Stimulated activated naive CD8-positive, alpha-beta T cell treated with anti-CD3 and anti-CD28 coated beads, Interleukin-15, amount 100 ng/mL, for 72 hours (primary cell): ENCODE measurements at regions not wholly inside any gene's neighbourhood (a gene's known extent, or its start where the extent isn't known, plus 50 kb on each side); places are given as distances from the start of the nearest gene placed in this dataset.

Experiments
- ATAC-seq: fragments of 150-1000 bp; cut with Tn5 transposase; 2 replicates; pipeline ENCODE4 v1.10.0; 2021; ENCODE audit warnings: mild to moderate bottlenecking, moderate library complexity
- DNase-seq, 2 donors: peaks; one replicate each; pipeline ENCODE4 v3.0.0; 2021 to 2022
- H3K27ac Mint-ChIP-seq, 2 donors: one replicate each; pipeline ENCODE4 v1.8.0; 2022; ENCODE audit warnings: mild to moderate bottlenecking in 2 of 2, mixed read lengths in 2 of 2, moderate library complexity in 2 of 2
- H3K27me3 Mint-ChIP-seq: one replicate; pipeline ENCODE4 v1.8.0; 2022; ENCODE audit warnings: mixed read lengths
- H3K4me1 Mint-ChIP-seq: one replicate; pipeline ENCODE4 v1.8.0; 2022; ENCODE audit warnings: mild to moderate bottlenecking, mixed read lengths
- H3K4me3 Mint-ChIP-seq, 2 donors: one replicate each; pipeline ENCODE4 v1.8.0; 2022; ENCODE audit warnings: mild to moderate bottlenecking in 2 of 2, mixed read lengths in 2 of 2, moderate library complexity in 1 of 2
- H3K9me3 Mint-ChIP-seq, 2 donors: one replicate each; pipeline ENCODE4 v1.8.0; 2022; ENCODE audit warnings: mixed read lengths in 2 of 2

DNA sequence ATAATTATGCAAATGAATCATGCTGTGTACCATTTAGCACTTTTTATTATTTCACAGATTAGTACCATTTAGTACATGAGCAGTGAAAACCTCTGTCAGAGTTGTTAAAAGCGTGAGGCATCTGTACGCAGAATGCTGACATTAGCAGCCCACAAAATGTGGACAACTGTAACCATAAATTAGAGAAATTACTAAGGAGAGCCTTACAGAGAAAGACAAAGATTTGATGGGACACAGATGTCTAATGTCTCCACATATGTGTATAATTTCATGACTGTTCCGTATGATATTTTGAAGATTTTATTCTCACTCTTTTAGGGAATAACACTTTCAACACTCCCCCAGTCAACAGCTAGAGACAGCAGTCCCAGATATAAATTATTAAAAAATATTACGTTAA is 414.0 kb upstream of the ANKRD30A start:
- DNase-seq (no peak), ATAC-seq (no peak)
- Mint-ChIP-seq H3K27me3 (no peaks in the 10 kb centered on the region), H3K4me3 (no peak overlapping the region), H3K4me1 (no peaks in the 10 kb centered on the region), H3K27ac (no peak overlapping the region), H3K9me3 (peaks cover 0 to 5% of the 10 kb centered on the region in 2 donors)

- Mint-ChIP-seq H3K9me3 (no peaks in the 10 kb centered on the region), H3K27ac (no peak overlapping the region), H3K27me3 (no peaks in the 10 kb centered on the region), H3K4me3 (no peak overlapping the region), H3K4me1 (no peaks in the 10 kb centered on the region)
- ATAC-seq = no peak
- no peak for DNase-seq
These were observed 421.3 kb upstream of the ANKRD30A start for GRCh38 chr10:36704124-36704523.

GRCh38 chr10:36703179-36703578 is 422.2 kb upstream of the ANKRD30A start:
- ATAC-seq = no peak

DNA sequence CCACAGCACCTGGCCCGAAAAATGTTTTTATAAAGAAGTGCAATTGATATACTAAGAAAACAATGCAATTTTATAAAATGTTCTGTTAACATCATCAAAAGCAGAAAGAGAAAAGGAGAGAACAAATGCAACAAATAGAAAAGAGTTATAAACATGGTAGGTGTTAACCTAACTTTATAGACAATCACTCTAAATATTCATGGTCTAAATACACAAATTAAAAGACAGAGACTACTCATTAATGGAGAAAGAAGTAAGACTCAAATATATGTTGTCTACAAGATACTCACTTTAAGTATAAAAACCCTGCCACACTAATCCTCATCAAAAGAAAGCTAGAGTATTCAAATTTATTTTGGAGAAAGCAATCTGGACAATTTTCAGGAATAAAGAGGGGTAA is 425.3 kb upstream of the ANKRD30A start:
- peaks cover 0 to 7% of the 10 kb centered on the region in 2 donors for H3K9me3 Mint-ChIP-seq
- H3K27me3 Mint-ChIP-seq = no peaks in the 10 kb centered on the region
- no peak overlapping the region for H3K4me3 Mint-ChIP-seq
- no peaks in the 10 kb centered on the region for H3K4me1 Mint-ChIP-seq
- ATAC-seq (no peak), DNase-seq (no peak)
- no peak overlapping the region for H3K27ac Mint-ChIP-seq

More at GRCh38 chr10:36703179-36703578, 422.2 kb upstream of the ANKRD30A start:
- Mint-ChIP-seq H3K4me1 (no peaks in the 10 kb centered on the region), H3K27ac (no peak overlapping the region), H3K9me3 (no peaks in the 10 kb centered on the region), H3K27me3 (no peaks in the 10 kb centered on the region), H3K4me3 (no peak overlapping the region)
- no peak for DNase-seq

- H3K4me1 Mint-ChIP-seq = no peaks in the 10 kb centered on the region
- peaks cover 5 to 16% of the 10 kb centered on the region in 2 donors for H3K9me3 Mint-ChIP-seq
- H3K27me3 Mint-ChIP-seq = no peaks in the 10 kb centered on the region
- no peak overlapping the region for H3K4me3 Mint-ChIP-seq
- no peak for DNase-seq
- no peak for ATAC-seq
- no peak overlapping the region for H3K27ac Mint-ChIP-seq
These were observed 432.6 kb upstream of the ANKRD30A start for GRCh38 chr10:36692759-36693158.

- no peaks in the 10 kb centered on the region for H3K27me3 Mint-ChIP-seq
- ATAC-seq (no peak), DNase-seq (no peak)
- no peaks in the 10 kb centered on the region for H3K4me1 Mint-ChIP-seq
- H3K4me3 Mint-ChIP-seq = no peak overlapping the region
- no peak overlapping the region for H3K27ac Mint-ChIP-seq
- peaks cover 5 to 8% of the 10 kb centered on the region in 2 donors for H3K9me3 Mint-ChIP-seq
These were observed 436.7 kb upstream of the ANKRD30A start for GRCh38 chr10:36688717-36689116.

DNA sequence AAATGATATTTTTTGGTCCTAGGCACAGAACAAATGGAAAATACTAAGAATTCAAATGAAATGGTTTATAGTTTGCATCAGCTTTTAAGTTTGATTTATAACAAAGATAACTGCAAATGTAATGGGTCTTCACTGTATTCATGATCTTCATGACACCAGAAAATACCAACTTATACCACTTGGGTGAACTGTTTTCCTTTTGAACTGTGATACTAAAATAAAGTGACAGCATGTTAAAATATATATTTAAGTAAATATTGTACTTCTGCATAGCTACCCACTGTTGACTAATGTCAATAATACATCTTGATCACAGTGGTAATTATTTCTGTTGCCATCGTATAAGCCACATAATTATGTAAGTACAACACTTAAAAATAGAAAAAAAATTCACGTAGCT is 442.0 kb upstream of the ANKRD30A start:
- H3K27me3 Mint-ChIP-seq = no peaks in the 10 kb centered on the region
- no peak overlapping the region for H3K4me3 Mint-ChIP-seq
- peaks cover 0 to 14% of the 10 kb centered on the region in 2 donors for H3K9me3 Mint-ChIP-seq
- H3K4me1 Mint-ChIP-seq = no peaks in the 10 kb centered on the region
- ATAC-seq (no peak), DNase-seq (no peak)
- H3K27ac Mint-ChIP-seq = no peak overlapping the region

- Mint-ChIP-seq H3K27ac (no peak overlapping the region), H3K4me1 (no peaks in the 10 kb centered on the region), H3K27me3 (no peaks in the 10 kb centered on the region), H3K9me3 (peaks cover 0 to 7% of the 10 kb centered on the region in 2 donors), H3K4me3 (no peak overlapping the region)
- ATAC-seq (no peak), DNase-seq (no peak)
These were observed 443.4 kb upstream of the ANKRD30A start for GRCh38 chr10:36681751-36682632.

GRCh38 chr10:36679554-36679953 is 445.8 kb upstream of the ANKRD30A start:
- no peak for DNase-seq
- no peaks in the 10 kb centered on the region for H3K4me1 Mint-ChIP-seq
- no peaks in the 10 kb centered on the region for H3K27me3 Mint-ChIP-seq
- ATAC-seq = no peak
- peaks cover 11 to 18% of the 10 kb centered on the region in 2 donors for H3K9me3 Mint-ChIP-seq
- no peak overlapping the region for H3K27ac Mint-ChIP-seq
- H3K4me3 Mint-ChIP-seq = no peak overlapping the region

DNA sequence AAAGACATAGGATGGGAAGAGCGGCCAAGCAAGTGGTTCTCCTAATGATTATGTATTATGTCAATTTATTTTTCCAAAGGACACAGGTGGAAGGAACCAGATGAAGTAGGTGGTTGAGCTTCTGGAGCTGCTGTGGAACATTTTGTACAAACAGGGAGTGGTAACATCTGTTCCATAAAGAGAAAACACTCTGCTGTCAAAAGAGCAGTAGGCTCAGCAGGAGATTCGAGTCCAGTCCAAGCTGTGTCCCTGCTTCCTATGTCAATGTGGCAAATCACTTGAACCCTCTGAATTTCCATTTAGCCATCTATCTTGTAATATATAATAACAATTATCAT is 448.0 kb upstream of the ANKRD30A start:
- H3K27ac Mint-ChIP-seq = no peak overlapping the region
- H3K4me1 Mint-ChIP-seq = no peaks in the 10 kb centered on the region
- H3K4me3 Mint-ChIP-seq = no peak overlapping the region
- no peaks in the 10 kb centered on the region for H3K27me3 Mint-ChIP-seq
- peaks cover 11 to 18% of the 10 kb centered on the region in 2 donors for H3K9me3 Mint-ChIP-seq
- no peak for DNase-seq
- ATAC-seq = no peak

- no peak for ATAC-seq
- Mint-ChIP-seq H3K27me3 (no peaks in the 10 kb centered on the region), H3K27ac (no peak overlapping the region), H3K4me1 (no peaks in the 10 kb centered on the region), H3K4me3 (no peak overlapping the region), H3K9me3 (peaks cover 11 to 18% of the 10 kb centered on the region in 2 donors)
- DNase-seq = no peak
These were observed 448.5 kb upstream of the ANKRD30A start for GRCh38 chr10:36676756-36677430.

GRCh38 chr10:36676321-36676720 is 449.1 kb upstream of the ANKRD30A start:
- Mint-ChIP-seq H3K4me1 (no peaks in the 10 kb centered on the region), H3K27me3 (no peaks in the 10 kb centered on the region), H3K4me3 (no peak overlapping the region), H3K9me3 (peaks cover 11 to 18% of the 10 kb centered on the region in 2 donors), H3K27ac (no peak overlapping the region)
- ATAC-seq (no peak), DNase-seq (no peak)

DNA sequence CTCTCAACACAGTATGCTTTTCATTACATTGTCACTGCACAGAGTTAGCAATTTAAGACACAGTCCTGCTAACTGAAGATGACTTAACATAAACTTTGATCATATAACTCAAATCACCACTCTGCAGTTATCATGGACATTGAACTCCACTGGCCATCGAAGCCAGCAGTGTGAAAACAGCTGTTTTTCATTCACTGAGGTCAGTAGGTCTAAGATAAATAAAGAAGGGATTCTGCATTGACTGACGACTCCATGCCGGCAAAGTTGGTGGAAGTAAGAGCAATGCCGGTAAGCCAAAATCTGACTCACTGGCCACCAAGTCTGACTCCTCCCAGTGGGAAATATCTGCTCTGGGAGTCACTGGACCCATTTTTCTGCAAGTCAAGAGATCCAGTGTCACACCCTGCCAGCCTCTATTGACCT is 449.9 kb upstream of the ANKRD30A start:
- H3K27me3 Mint-ChIP-seq = no peaks in the 10 kb centered on the region
- H3K4me3 Mint-ChIP-seq = no peak overlapping the region
- H3K9me3 Mint-ChIP-seq = peaks cover 11 to 18% of the 10 kb centered on the region in 2 donors
- ATAC-seq (no peak), DNase-seq (no peak)
- no peaks in the 10 kb centered on the region for H3K4me1 Mint-ChIP-seq
- peak overlapping the region in 1 of 2 donors; percentile 1 for H3K27ac Mint-ChIP-seq

- peaks cover 15 to 19% of the 10 kb centered on the region in 2 donors for H3K9me3 Mint-ChIP-seq
- no peak overlapping the region for H3K4me3 Mint-ChIP-seq
- H3K27me3 Mint-ChIP-seq = no peaks in the 10 kb centered on the region
- no peak for DNase-seq
- H3K4me1 Mint-ChIP-seq = no peaks in the 10 kb centered on the region
- H3K27ac Mint-ChIP-seq = peak overlapping the region in 1 of 2 donors; percentile 88
- ATAC-seq = no peak
These were observed 453.8 kb upstream of the ANKRD30A start for GRCh38 chr10:36671607-36672006.

- H3K27me3 Mint-ChIP-seq = no peaks in the 10 kb centered on the region
- H3K9me3 Mint-ChIP-seq = peaks cover 14 to 17% of the 10 kb centered on the region in 2 donors
- DNase-seq (no peak), ATAC-seq (no peak)
- no peaks in the 10 kb centered on the region for H3K4me1 Mint-ChIP-seq
- no peak overlapping the region for H3K4me3 Mint-ChIP-seq
- H3K27ac Mint-ChIP-seq = no peak overlapping the region
These were observed 454.6 kb upstream of the ANKRD30A start for GRCh38 chr10:36670621-36671402.
